ENCODE measurements at regions not wholly inside any gene's neighbourhood (a gene's known extent, or its start where the extent isn't known, plus 50 kb on each side); places are given as distances from the start of the nearest gene placed in this dataset.

DNA sequence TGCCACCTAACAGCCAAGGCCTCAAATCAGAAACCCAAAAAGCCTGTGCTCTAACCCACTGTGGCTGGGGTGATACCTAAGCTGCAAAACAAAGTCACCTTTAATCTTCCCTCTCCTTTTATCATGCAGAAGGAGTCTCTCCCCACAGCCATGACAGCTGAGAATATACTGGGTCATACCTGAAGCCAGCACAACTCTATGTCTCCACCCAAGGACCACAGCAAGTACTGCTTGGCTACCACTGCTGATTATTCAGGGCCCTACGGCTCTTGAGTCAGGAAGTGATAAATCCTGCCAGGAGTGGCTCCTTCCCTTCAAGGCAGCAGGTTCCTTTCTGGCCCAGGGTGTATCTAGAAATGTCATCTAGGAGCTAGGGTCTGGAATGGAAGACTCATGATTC, 151.5 kb upstream of the TOM1L1 start:
- Histone ChIP-seq H3K27ac (no peak overlapping the region), H3K27me3 (no peaks in the 10 kb centered on the region), H3K4me1 (no peaks in the 10 kb centered on the region), H3K36me3 (no peaks in the 10 kb centered on the region), H3K9me3 (peaks cover 0 to 3% of the 10 kb centered on the region in 2 donors), H3K4me3 (no peak overlapping the region)
- DNase-seq (ENCODE audit: low spot score in 2 of 2) = no peak
- TF ChIP-seq, protein P1, sequence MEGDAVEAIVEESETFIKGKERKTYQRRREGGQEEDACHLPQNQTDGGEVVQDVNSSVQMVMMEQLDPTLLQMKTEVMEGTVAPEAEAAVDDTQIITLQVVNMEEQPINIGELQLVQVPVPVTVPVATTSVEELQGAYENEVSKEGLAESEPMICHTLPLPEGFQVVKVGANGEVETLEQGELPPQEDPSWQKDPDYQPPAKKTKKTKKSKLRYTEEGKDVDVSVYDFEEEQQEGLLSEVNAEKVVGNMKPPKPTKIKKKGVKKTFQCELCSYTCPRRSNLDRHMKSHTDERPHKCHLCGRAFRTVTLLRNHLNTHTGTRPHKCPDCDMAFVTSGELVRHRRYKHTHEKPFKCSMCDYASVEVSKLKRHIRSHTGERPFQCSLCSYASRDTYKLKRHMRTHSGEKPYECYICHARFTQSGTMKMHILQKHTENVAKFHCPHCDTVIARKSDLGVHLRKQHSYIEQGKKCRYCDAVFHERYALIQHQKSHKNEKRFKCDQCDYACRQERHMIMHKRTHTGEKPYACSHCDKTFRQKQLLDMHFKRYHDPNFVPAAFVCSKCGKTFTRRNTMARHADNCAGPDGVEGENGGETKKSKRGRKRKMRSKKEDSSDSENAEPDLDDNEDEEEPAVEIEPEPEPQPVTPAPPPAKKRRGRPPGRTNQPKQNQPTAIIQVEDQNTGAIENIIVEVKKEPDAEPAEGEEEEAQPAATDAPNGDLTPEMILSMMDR (IDR thresholded peaks at IDR 0.05) = no peak
- intact Hi-C loops (cut with DNase I) = no loop called here

DNA sequence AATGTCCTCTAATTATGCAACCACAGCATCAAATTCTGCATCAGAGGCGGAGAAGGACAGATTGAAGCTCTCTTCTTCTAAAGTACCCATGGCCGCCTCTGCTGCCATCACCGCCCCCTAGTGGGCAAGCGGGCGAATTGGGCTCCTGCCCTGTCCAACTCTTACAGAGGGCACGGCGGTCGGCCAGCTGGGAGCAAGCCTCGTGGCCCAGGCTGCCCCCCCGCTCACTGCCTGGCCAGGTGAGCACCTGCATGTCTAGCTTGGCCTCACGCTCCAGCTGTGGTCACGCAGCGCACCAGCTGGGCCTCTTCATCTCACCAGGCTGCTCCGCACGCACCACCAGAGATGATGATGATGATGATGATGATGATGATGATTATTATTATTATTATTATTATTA, 146.1 kb upstream of the TOM1L1 start:
- Histone ChIP-seq H3K4me1 (no peaks in the 10 kb centered on the region), H3K27me3 (no peaks in the 10 kb centered on the region), H3K27ac (no peak overlapping the region), H3K36me3 (no peaks in the 10 kb centered on the region), H3K9me3 (no peaks in the 10 kb centered on the region), H3K4me3 (no peak overlapping the region)
- no peak for DNase-seq (ENCODE audit: low spot score in 2 of 2)
- TF ChIP-seq, protein P1 (IDR thresholded peaks at IDR 0.05) = no peak
- intact Hi-C loops (cut with DNase I) = loop anchor here (5.0 kb wide), 1 partner anchor 477 kb away; no protein-coding TSS in a partner anchor

DNA sequence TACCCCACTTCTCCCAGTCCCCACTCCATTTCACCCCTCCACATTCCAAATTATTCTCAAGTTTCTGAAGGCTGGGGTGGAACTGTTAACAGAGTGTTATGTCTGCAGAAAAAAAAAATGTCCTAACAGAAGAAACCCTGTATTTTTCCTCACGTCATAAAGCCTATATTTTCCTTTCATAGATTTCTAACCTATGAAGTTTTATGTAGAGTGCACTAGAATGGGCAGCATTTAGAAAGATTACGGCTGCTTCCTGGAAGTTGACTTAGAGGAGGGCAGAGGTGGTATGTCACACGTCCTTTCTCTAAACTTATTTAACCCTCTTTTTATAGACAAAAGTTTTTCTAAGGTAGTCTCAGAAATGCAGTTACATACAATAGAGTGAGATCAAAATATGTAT, 139.8 kb upstream of the TOM1L1 start:
- H3K27me3 ChIP-seq = no peaks in the 10 kb centered on the region
- TF ChIP-seq, protein P1 (IDR thresholded peaks at IDR 0.05) = no peak
- H3K27ac ChIP-seq = no peak overlapping the region
- no peak overlapping the region for H3K4me3 ChIP-seq
- no peak for DNase-seq (ENCODE audit: low spot score in 2 of 2)
- H3K36me3 ChIP-seq = no peaks in the 10 kb centered on the region
- H3K4me1 ChIP-seq = no peaks in the 10 kb centered on the region
- intact Hi-C loops (cut with DNase I) = no loop called here
- no peaks in the 10 kb centered on the region for H3K9me3 ChIP-seq

DNA sequence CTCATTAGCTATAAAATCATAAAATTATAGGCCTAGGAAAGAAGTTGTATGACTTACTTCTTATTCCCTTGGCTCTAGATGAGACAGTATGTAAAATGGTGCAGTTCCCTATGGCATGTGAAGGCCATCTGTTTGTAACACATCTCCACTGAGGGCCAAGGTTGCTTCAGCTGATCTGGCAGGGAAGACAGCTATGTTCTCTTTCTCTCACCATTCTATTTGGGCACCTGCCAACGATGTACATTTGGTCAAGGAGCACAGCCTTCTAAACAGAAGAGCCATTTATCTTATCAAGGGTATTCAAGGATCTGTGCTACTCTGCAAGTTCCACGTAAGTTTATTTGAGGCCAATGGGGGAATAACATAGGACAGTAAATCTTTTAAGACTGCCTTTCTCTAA, 129.8 kb upstream of the TOM1L1 start:
- DNase-seq (ENCODE audit: low spot score in 2 of 2) = no peak
- H3K36me3 ChIP-seq = no peaks in the 10 kb centered on the region
- H3K4me1 ChIP-seq = no peaks in the 10 kb centered on the region
- intact Hi-C loops (cut with DNase I) = no loop called here
- no peak overlapping the region for H3K4me3 ChIP-seq
- TF ChIP-seq, protein P1 (IDR thresholded peaks at IDR 0.05) = no peak
- H3K9me3 ChIP-seq = no peaks in the 10 kb centered on the region
- no peak overlapping the region for H3K27ac ChIP-seq
- no peaks in the 10 kb centered on the region for H3K27me3 ChIP-seq

DNA sequence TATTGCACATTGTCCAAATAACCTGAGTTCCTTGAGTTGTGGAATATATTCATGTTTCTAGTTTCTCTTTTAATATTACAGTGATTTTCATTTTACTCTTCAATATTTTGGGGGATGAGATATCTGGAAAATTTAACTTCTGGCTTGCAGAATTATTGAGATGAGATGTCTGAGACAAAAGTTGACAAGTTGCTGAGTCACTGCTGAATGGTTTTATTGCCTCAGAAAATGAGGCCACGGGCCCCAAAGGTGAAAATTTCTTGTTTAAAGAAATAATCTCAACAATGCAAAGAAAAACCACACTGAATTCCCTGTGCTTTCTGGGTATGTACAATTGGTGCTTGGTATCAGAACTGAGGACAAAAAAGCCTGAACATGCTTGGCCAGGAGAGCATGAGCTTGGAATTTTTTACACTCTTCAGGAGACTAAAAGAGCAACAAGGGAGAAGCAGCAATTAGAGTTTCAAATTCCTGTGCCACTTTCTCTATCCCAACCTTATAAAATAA, 129.2 kb upstream of the TOM1L1 start:
- TF ChIP-seq, protein P1 (IDR thresholded peaks at IDR 0.05) = no peak
- no peak overlapping the region for H3K27ac ChIP-seq
- intact Hi-C loops (cut with DNase I) = no loop called here
- no peaks in the 10 kb centered on the region for H3K9me3 ChIP-seq
- no peaks in the 10 kb centered on the region for H3K27me3 ChIP-seq
- H3K4me3 ChIP-seq = no peak overlapping the region
- DNase-seq (ENCODE audit: low spot score in 2 of 2) = no peak
- no peaks in the 10 kb centered on the region for H3K36me3 ChIP-seq
- H3K4me1 ChIP-seq = no peaks in the 10 kb centered on the region

DNA sequence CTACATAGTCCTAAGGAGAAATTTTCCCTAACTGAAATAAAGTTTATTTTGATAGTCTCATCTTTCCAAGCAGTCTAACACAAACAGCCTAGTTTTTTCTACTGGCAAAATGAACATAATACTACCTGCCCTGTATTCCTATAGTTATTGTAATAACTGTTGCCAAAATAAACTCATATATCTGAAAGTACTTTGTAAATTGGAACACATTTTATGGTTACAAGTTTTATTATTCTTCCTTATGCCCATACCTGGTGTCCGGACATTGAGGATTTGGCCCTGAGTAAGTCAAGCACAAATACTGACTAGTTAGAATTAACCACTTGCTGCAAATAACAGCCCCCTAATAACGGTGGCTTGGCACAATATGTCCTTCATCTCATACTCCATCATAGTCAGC, 120.4 kb upstream of the TOM1L1 start:
- Histone ChIP-seq H3K9me3 (no peaks in the 10 kb centered on the region), H3K4me1 (no peaks in the 10 kb centered on the region), H3K36me3 (no peaks in the 10 kb centered on the region), H3K4me3 (no peak overlapping the region), H3K27ac (no peak overlapping the region), H3K27me3 (no peaks in the 10 kb centered on the region)
- intact Hi-C loops (cut with DNase I) = no loop called here
- TF ChIP-seq, protein P1 (IDR thresholded peaks at IDR 0.05) = no peak
- no peak for DNase-seq (ENCODE audit: low spot score in 2 of 2)
